HG02884 (cell line): ENCODE measurements at regions not wholly inside any gene's neighbourhood (a gene's known extent, or its start where the extent isn't known, plus 50 kb on each side); places are given as distances from the start of the nearest gene placed in this dataset.
A peak's percentile ranks its signal among the peaks of the same experiment; 100 is the strongest.
"Not testable (repeated sequence)": the region's sequence is repeated elsewhere in the genome, so short reads cannot be mapped to it uniquely, and the experiment has no call there.

Source experiments
- ATAC-seq: cut with Tn5 transposase; IDR thresholded peaks from one replicate; pipeline ENCODE4 v1.9.1; 2021; ENCODE audit warnings: mild to moderate bottlenecking, moderate library complexity; ENCODE audit not compliant: unreplicated experiment

DNA sequence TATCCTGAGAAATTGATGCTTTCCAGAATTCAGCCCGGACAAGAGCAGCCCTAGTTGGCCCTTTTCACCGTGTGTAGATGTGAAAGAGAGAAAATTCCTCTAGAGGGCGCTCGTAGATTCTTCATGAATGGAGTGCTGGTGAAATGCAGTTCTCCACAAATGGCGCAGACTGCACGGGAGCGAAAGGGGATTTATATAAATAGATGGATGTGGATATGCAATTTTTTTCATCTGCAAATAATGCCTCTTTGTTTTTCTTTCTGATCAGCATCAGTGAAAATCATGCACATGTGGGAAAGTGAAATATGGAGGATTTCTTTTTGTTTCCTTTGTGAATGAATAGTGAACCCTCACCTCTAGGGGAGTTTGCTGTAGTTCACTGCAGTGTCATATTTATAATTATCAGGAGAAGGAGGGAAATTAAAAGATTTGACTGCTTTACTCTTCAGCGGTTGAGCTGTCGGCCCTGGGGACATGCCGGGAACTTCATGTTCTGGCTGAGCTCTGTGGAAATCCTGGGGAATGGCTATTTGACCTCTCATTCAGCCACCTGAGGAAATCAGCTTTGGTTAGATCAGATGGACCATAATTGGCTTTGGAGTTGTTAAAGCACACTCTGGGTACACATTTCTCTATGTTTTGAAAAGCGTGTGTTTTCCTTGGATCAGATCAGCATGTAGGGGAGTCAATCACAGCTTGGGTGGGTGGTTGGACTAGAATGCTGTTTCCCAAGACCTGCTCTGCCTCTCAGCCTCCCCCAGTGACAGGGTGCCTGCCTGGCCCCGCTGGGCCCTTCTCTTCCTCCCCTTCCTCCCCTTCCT, 115.0 kb upstream of the SHISA3 start:
- peak; percentile 72 for ATAC-seq

- ATAC-seq = no peak
Observed at GRCh38 chr4:42284030-42284429, 113.3 kb upstream of the SHISA3 start.

DNA sequence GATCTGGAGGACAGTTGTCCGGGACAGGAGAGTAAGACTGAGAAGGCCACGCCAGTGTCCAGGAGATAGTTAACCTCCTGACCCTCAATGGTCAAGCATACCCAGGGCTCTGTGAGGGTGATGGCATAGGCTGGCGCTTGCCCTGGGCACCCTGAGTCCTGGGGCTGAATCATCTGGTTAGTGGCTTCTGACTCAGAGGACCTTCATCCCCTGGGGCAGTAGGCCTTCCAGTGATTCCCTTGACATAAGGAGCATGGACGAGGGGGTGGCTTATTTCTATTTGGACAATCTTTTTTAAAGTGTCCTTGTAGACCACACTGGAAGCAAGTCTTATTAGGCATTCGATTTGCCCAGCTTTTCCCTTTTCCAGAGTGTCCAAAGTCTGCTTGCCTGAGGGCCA, 108.4 kb upstream of the SHISA3 start:
- not testable (repeated sequence) for ATAC-seq

DNA sequence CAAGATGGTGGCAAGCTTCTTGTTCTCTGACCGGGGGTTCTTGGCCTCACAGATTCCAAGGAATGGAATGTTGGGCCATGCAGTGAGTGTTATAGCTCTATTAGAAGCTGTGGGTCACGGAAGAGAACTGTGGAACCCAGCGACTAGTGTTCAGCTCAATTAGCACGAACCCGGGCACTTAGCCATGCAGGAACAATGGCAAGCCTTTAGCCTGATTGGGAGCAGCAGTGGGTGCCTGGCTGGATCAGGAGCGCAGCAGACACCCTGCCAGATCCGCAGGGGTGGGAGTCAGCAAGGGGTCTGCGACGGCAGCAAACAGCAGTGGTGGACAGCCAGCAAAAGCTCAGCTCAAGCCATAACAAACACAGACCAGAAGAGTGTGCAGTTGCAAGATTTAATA, 105.1 kb upstream of the SHISA3 start:
- ATAC-seq = not testable (repeated sequence)

DNA sequence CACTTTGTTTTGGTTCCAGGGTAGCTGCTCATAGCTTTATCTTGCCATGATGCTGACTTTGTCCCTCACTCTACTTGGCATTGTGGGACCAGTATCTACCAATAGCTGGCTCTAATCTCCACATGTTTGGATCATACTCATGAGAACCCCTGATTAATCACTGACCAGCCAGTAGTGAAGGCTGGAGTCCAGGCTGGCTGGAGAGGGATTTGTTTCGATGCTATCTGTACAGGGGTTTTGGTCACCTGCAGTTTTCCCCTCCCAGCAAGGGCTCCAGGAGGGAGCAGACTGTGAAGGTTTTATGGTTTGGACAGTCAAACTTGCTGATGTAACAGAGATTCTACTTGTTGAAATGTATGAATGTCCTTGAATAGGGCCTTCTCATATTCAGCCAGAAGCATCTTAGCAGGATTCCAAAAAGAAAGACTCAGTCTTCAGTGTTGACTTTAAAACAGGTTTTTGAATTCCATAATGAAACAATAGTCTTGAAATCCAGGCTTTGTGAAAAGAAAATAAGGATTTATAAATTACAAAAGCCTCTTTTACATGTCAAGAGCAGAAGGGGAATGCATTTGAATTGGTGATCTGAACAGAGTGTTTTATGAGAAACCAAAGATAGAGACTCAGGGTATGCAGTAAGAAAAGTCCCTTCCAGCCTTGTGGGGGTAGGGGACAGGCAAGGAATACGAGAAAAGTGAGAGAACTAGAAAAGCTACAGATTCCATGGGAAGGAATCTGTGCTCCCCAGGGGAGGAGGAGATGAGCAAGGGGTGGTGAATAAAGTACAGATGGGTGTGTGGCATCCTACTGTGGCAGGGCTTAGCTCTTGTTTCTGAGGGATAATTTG, 103.1 kb upstream of the SHISA3 start:
- ATAC-seq = no peak

DNA sequence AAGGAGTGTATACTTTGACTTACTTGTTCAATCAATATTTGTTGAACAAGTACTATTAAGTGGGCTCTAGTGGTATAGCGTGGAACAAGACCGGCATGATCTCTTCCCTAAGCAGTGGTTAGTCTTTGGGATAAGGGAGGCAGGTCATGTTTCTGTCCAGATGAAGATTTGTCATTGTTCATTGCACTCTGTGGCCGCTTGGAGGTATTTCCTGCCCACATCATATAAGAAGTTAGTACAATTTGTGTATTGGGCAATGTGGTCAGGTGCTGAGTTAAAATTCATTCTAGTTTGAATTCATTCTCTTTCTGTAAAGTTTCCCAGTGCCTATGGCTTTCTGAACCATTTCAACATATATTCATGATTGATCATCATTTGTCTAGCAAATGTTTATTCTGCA, 101.1 kb upstream of the SHISA3 start:
- peak; percentile 73 for ATAC-seq

DNA sequence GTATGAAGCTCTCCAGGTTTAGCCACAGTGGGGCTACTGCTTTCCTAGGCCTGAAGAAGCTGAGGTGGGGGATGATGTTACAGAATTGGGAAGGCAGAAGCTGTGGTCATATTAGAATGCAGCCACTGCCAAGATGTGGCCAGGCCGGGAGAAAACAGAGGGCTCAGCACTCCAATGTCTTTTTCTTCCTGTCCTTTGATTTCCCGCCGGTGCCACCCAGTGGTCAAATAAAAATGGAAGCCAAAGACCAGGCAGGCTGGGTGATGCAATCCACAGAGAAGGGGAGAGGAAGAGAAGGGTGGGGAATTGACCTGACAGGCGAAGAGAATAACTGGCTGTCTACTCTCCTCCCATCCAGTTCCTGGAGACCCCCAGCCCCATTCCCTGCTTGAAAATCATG, 94.9 kb upstream of the SHISA3 start:
- ATAC-seq = no peak

DNA sequence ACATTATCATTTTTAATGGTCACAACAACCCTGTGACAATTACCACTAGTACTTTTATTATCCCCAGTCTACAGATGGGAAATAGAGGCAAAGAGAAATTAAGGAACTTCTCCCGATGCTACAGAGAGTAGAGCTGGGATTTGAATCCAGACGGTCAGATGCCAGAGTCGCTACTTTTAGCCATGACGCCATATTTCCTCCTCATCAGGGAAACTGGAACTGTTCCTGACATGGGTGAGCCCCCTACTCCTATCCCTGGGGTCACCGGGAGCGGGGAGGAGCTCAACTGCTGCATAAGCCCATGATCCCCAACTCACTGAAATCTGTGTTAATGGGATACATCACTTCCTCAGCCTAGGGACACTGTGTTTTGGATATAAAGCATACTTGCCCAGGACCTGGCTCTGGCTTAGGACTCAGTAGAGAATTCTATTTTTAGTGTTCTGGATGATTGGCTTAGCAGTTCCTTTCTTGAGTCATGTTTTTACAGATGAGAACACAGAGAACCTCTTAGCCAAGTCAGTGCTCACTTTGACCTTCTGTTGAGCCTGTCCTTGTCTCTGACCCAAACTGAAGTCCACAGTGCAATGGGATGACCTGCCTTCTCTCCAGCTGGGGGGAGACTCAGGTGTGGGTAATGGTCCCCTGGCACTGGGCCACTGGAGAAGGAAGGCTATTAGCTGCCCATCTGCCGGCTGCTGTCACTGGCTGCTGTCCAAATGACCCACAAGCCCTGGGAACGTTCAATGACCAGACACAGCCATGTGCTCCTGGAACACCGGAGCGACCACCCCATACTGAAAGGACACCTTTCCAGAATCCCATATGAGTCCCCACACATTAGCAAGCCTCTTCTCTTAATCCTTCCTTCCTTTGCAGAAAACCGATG, 90.8 kb upstream of the SHISA3 start:
- ATAC-seq = no peak

- no peak for ATAC-seq
Observed at GRCh38 chr4:42308247-42308646, 89.0 kb upstream of the SHISA3 start.

DNA sequence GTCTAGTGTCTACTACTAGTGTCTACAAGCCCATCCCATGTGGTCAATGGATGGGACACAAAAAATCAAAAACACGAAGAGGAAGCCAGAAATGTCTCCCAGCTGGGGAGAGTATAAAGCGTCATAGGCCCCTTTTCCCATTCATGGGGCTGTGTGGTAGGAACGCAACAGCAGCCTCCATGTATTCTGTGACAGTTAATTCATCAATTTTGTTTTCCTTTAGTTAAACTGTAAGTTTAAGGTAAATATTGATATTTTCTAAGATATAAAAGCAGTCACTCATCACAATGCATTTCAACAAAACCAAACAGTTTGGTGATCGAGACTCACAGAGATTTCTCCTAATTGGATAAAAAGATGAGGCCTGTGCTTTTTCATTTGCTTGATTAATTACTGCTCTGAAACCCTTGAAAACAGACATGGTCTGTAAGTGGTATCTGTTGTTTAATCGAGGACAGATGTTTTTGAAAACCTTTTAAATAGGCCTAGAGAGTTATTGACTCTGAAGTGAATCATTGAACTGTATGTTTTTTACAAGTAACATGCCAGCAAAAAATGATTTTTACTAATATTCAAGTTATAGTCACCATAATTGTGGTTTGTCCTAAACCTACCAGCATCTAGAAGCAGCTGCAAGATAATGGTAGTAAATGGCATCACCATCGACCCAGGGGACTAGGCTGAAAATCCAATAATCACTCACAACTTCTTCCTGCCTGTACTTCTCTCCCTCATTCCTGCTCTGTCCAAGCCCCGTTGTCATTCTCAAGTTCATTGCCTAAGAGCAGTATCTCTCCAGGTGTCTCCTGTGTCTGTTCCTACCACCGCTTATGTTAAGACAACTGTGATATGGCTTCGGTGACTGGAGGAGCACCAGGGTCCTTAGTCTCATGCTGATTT, 87.7 kb upstream of the SHISA3 start:
- no peak for ATAC-seq

GRCh38 chr4:42310358-42310757, 86.9 kb upstream of the SHISA3 start:
- ATAC-seq = no peak

DNA sequence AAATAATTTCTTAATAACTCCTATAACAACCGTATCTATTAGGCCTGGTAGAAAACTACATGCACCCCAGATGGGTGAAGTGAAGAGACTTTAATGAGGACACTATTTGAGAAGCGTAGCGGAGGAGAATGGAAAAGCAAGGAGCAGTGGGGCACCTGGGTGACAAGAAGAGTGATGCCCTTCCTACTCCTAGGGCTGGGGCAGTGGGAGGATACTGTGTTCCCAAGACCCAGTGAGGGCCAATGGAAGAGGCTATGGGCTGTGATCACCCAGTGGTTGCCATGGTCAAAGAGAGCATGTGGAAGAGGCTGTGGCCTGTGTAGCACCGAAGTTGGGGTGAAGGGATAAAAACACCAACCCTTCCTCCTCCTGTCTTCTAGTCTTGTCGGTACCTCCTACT, 86.5 kb upstream of the SHISA3 start:
- ATAC-seq = no peak

- no peak for ATAC-seq
Observed at GRCh38 chr4:42311591-42311990, 85.7 kb upstream of the SHISA3 start.

DNA sequence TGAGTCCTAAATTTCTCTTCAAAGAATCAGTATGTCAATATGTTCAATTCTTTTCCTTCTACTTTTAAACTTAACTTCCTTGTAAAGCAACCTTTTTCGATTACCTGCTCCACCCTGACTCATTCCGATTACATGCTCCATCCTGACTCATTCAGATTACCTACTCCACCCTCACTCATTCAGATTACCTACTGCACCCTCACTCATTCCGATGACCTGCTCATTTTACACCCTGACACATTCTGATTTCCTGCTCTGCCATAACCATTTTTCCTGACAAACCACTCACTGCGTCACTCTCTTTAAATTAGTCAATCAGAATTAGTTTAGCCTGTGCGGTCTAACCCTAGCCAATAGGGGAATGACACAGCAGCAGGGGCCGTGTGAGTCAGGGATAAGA, 83.9 kb upstream of the SHISA3 start:
- ATAC-seq = not testable (repeated sequence)

- no peak for ATAC-seq
Observed at GRCh38 chr4:42313872-42314271, 83.4 kb upstream of the SHISA3 start.

- no peak for ATAC-seq
Observed at GRCh38 chr4:42315231-42315630, 82.1 kb upstream of the SHISA3 start.

DNA sequence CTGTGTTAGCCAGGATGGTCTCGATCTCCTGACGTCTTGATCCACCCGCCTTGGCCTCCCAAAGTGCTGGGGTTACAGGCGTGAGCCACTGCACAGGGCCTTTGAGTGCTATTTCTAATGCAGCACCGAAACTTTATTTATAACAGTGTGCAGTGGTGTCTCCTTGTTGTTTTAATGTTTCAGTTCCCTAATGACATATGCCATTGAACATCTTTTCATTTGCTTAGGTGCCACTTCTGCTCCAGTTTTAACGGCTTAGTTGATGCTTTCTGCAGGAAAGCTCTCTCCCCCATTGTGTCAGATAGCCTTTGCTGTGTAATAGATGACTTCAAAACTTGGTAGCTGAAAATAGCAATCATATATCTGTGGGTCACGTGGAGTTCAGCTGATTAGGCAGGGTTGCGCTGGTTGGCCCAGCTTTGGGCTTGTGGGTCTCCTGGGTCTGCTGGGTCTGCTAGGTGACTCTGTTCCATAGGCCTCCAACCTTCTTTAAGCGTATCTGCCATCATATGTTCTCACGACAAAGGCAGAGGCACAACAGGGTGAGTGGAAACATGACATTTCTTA, 76.4 kb upstream of the SHISA3 start:
- ATAC-seq = peak; percentile 78

GRCh38 chr4:42326040-42326439, 71.2 kb upstream of the SHISA3 start:
- no peak for ATAC-seq

DNA sequence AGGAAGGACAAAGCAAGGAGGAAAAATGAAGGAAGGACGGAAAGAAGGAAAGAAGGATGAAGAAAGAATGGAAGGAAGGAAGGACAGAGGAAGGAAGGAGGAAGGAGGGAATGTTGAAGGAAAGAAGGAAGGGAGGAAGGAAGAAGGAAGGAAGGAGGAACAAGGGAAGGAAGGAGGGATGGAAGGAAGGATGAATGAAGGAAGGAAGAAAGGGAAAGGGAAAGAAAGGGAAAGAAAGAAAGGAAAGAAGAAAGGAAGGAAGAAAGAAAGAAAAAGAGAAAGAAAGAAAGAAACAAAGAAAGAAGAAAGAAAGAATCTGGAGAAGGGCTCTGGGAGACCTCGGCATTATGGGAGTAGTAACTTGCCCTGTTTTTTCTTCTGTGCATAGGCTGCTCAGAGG, 70.8 kb upstream of the SHISA3 start:
- no peak for ATAC-seq

DNA sequence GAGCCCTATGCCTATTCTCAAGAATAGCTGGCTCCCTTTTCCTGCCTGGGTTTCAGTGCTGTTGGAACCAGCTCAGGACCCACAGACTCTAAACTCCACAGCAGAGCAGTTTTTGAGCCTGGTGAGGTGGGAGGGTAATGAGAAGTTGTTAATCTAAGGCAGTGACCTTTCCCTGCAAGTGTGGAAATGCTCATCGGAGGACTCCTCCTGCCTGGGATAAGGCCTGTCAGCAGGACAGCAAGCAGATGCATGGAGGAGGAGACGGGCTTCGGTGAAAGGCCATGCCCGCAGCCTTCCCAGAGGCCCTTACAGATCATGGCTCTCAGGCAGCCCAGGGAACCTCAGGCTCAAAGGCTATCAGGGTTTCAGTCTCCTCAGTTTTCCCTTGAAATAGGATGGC, 70.0 kb upstream of the SHISA3 start:
- no peak for ATAC-seq
